Activated naive CD8-positive, alpha-beta T cell treated with anti-CD3 and anti-CD28 coated beads, Interleukin-2, amount 10 ng/mL, durations not matched to agents 7 days and 5 days (primary cell): ENCODE measurements at regions not wholly inside any gene's neighbourhood (a gene's known extent, or its start where the extent isn't known, plus 50 kb on each side); places are given as distances from the start of the nearest gene placed in this dataset.
A peak's percentile ranks its signal among the peaks of the same experiment; 100 is the strongest.

ENCODE experiments used
- ATAC-seq: fragments of 150-1000 bp; cut with Tn5 transposase; one replicate; pipeline ENCODE4 v1.10.0; 2021; ENCODE audit warnings: low read depth, moderate library complexity
- POLR2A ChIA-PET: fragments of 350-600 bp; sonication (Branson Sonifier 250); formaldehyde crosslinking; loops from one replicate; lab custom pipeline; 2021; ENCODE audit warnings: antibody characterized with exemption; lab: Charles Lee
- DNase-seq: peaks from one replicate; pipeline ENCODE4 v3.0.0; 2021
- H3K27ac Mint-ChIP-seq: one replicate; pipeline ENCODE4 v1.8.0; 2022; ENCODE audit warnings: mild to moderate bottlenecking, mixed read lengths
- H3K27me3 Mint-ChIP-seq: one replicate; pipeline ENCODE4 v1.8.0; 2022; ENCODE audit warnings: mild to moderate bottlenecking, moderate library complexity, mixed read lengths
- H3K36me3 Mint-ChIP-seq: one replicate; pipeline ENCODE4 v1.8.0; 2021; ENCODE audit warnings: mild to moderate bottlenecking, mixed read lengths
- H3K4me1 Mint-ChIP-seq: one replicate; pipeline ENCODE4 v1.8.0; 2021; ENCODE audit warnings: mixed read lengths
- H3K4me3 Mint-ChIP-seq: one replicate; pipeline ENCODE4 v1.8.0; 2022; ENCODE audit warnings: mild to moderate bottlenecking, moderate library complexity, mixed read lengths
- H3K9me3 Mint-ChIP-seq: one replicate; pipeline ENCODE4 v1.8.0; 2021; ENCODE audit warnings: mixed read lengths

- POLR2A ChIA-PET = no interaction called here
- Mint-ChIP-seq H3K4me3 (no peak overlapping the region), H3K9me3 (peaks cover 4% of the 10 kb centered on the region), H3K4me1 (no peaks in the 10 kb centered on the region), H3K36me3 (no peaks in the 10 kb centered on the region), H3K27ac (no peak overlapping the region), H3K27me3 (no peaks in the 10 kb centered on the region)
- no peak for ATAC-seq
- DNase-seq = peak; percentile 4
Measured at GRCh38 chr12:34395056-34396005, 373.0 kb downstream of the ALG10 start.

- H3K4me1 Mint-ChIP-seq = no peaks in the 10 kb centered on the region
- no peaks in the 10 kb centered on the region for H3K36me3 Mint-ChIP-seq
- H3K4me3 Mint-ChIP-seq = no peak overlapping the region
- ATAC-seq (no peak), DNase-seq (peak; percentile 8)
- no peak overlapping the region for H3K27ac Mint-ChIP-seq
- POLR2A ChIA-PET = no interaction called here
- H3K9me3 Mint-ChIP-seq = peaks cover 5% of the 10 kb centered on the region
- H3K27me3 Mint-ChIP-seq = no peaks in the 10 kb centered on the region
Measured at GRCh38 chr12:34396006-34396860, 373.9 kb downstream of the ALG10 start.

- DNase-seq (peak; percentile 13), ATAC-seq (no peak)
- H3K27ac Mint-ChIP-seq = no peak overlapping the region
- H3K4me1 Mint-ChIP-seq = no peaks in the 10 kb centered on the region
- peaks cover 5% of the 10 kb centered on the region for H3K9me3 Mint-ChIP-seq
- POLR2A ChIA-PET = no interaction called here
- H3K36me3 Mint-ChIP-seq = no peaks in the 10 kb centered on the region
- H3K4me3 Mint-ChIP-seq = no peak overlapping the region
- H3K27me3 Mint-ChIP-seq = no peaks in the 10 kb centered on the region
Measured at GRCh38 chr12:34396861-34397590, 374.7 kb downstream of the ALG10 start.

- Mint-ChIP-seq H3K4me3 (no peak overlapping the region), H3K9me3 (peaks cover 5% of the 10 kb centered on the region), H3K4me1 (no peaks in the 10 kb centered on the region), H3K27ac (no peak overlapping the region), H3K27me3 (no peaks in the 10 kb centered on the region), H3K36me3 (no peaks in the 10 kb centered on the region)
- peak; percentile 12 for DNase-seq
- POLR2A ChIA-PET = no interaction called here
- no peak for ATAC-seq
Measured at GRCh38 chr12:34397591-34398365, 375.5 kb downstream of the ALG10 start.

GRCh38 chr12:34398366-34398705, 376.0 kb downstream of the ALG10 start:
- H3K4me3 Mint-ChIP-seq = no peak overlapping the region
- H3K27ac Mint-ChIP-seq = no peak overlapping the region
- POLR2A ChIA-PET = no interaction called here
- no peaks in the 10 kb centered on the region for H3K36me3 Mint-ChIP-seq
- H3K4me1 Mint-ChIP-seq = no peaks in the 10 kb centered on the region
- peaks cover 5% of the 10 kb centered on the region for H3K9me3 Mint-ChIP-seq
- no peak for DNase-seq
- ATAC-seq = no peak
- H3K27me3 Mint-ChIP-seq = no peaks in the 10 kb centered on the region

GRCh38 chr12:34398706-34399630, 376.7 kb downstream of the ALG10 start:
- H3K4me3 Mint-ChIP-seq = no peak overlapping the region
- peaks cover 5% of the 10 kb centered on the region for H3K9me3 Mint-ChIP-seq
- no peaks in the 10 kb centered on the region for H3K36me3 Mint-ChIP-seq

GRCh38 chr12:34399631-34400410, 377.5 kb downstream of the ALG10 start:
- Mint-ChIP-seq H3K27me3 (no peaks in the 10 kb centered on the region), H3K27ac (no peak overlapping the region), H3K9me3 (peaks cover 5% of the 10 kb centered on the region), H3K4me3 (no peak overlapping the region), H3K36me3 (no peaks in the 10 kb centered on the region), H3K4me1 (no peaks in the 10 kb centered on the region)
- POLR2A ChIA-PET = no interaction called here
- ATAC-seq (no peak), DNase-seq (peak; percentile 17)

More at GRCh38 chr12:34398706-34399630, 376.7 kb downstream of the ALG10 start:
- Mint-ChIP-seq H3K27ac (no peak overlapping the region), H3K27me3 (no peaks in the 10 kb centered on the region), H3K4me1 (no peaks in the 10 kb centered on the region)
- POLR2A ChIA-PET = no interaction called here
- no peak for ATAC-seq
- peak; percentile 15 for DNase-seq

GRCh38 chr12:34400411-34400881, 378.1 kb downstream of the ALG10 start:
- Mint-ChIP-seq H3K4me1 (no peaks in the 10 kb centered on the region), H3K36me3 (no peaks in the 10 kb centered on the region), H3K4me3 (no peak overlapping the region), H3K9me3 (peaks cover 5% of the 10 kb centered on the region), H3K27me3 (no peaks in the 10 kb centered on the region), H3K27ac (no peak overlapping the region)
- ATAC-seq = no peak
- DNase-seq = no peak
- POLR2A ChIA-PET = no interaction called here

GRCh38 chr12:34400986-34401658, 378.8 kb downstream of the ALG10 start:
- Mint-ChIP-seq H3K27ac (no peak overlapping the region), H3K4me3 (no peak overlapping the region), H3K36me3 (no peaks in the 10 kb centered on the region), H3K9me3 (peaks cover 5% of the 10 kb centered on the region), H3K4me1 (no peaks in the 10 kb centered on the region), H3K27me3 (no peaks in the 10 kb centered on the region)
- DNase-seq (peak; percentile 12), ATAC-seq (no peak)
- POLR2A ChIA-PET = no interaction called here

- ATAC-seq = no peak
- Mint-ChIP-seq H3K4me3 (no peak overlapping the region), H3K4me1 (no peaks in the 10 kb centered on the region), H3K27ac (no peak overlapping the region), H3K9me3 (peaks cover 5% of the 10 kb centered on the region), H3K27me3 (no peaks in the 10 kb centered on the region), H3K36me3 (no peaks in the 10 kb centered on the region)
- POLR2A ChIA-PET = no interaction called here
- peak; percentile 5 for DNase-seq
Measured at GRCh38 chr12:34401659-34402227, 379.4 kb downstream of the ALG10 start.
